HL-60 (cell line): ENCODE measurements at regions not wholly inside any gene's neighbourhood (a gene's known extent, or its start where the extent isn't known, plus 50 kb on each side); places are given as distances from the start of the nearest gene placed in this dataset.

ENCODE experiments used
- GABPA ChIP-seq: IDR thresholded peaks from 2 replicates; pipeline ENCODE4 v1.6.1; 2012; ENCODE audit warnings: low read depth
- POLR2AphosphoS5 ChIP-seq: IDR thresholded peaks from 2 replicates; pipeline ENCODE4 v1.6.1; 2012; ENCODE audit warnings: low read depth
- TF ChIP-seq, protein P1 (sequence below): IDR thresholded peaks from one replicate; pipeline ENCODE4 v1.5.1; 2011; ENCODE audit warnings: low read length, control low read depth, inconsistent platforms; ENCODE audit not compliant: insufficient read depth
- TF ChIP-seq, protein P2 (sequence below): IDR thresholded peaks from 2 replicates; pipeline ENCODE4 v1.6.1; 2012; ENCODE audit warnings: low read depth; ENCODE audit not compliant: insufficient replicate concordance

DNA sequence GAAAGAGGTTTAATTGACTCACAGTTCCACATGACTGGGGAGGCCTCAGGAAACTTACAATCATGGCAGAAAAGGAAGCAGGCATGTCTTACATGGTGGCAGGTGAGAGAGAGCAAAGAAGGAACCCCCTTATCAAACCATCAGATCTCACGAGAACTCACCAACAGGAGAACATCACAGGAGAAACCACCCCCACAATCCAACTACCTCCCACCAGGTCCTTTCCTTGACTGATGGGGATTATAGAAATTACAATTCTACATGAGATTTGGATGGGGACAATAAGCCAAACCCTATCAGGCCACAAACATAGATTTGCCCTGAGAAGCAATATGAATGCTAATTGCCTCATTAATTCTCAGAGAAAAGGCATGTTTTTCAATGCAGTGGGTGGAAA is 138.2 kb upstream of the RAPGEF2 start:
- TF ChIP-seq, protein P1, sequence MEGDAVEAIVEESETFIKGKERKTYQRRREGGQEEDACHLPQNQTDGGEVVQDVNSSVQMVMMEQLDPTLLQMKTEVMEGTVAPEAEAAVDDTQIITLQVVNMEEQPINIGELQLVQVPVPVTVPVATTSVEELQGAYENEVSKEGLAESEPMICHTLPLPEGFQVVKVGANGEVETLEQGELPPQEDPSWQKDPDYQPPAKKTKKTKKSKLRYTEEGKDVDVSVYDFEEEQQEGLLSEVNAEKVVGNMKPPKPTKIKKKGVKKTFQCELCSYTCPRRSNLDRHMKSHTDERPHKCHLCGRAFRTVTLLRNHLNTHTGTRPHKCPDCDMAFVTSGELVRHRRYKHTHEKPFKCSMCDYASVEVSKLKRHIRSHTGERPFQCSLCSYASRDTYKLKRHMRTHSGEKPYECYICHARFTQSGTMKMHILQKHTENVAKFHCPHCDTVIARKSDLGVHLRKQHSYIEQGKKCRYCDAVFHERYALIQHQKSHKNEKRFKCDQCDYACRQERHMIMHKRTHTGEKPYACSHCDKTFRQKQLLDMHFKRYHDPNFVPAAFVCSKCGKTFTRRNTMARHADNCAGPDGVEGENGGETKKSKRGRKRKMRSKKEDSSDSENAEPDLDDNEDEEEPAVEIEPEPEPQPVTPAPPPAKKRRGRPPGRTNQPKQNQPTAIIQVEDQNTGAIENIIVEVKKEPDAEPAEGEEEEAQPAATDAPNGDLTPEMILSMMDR = no peak
- TF ChIP-seq GABPA = no peak
- TF ChIP-seq POLR2AphosphoS5 = no peak
- TF ChIP-seq, protein P2, sequence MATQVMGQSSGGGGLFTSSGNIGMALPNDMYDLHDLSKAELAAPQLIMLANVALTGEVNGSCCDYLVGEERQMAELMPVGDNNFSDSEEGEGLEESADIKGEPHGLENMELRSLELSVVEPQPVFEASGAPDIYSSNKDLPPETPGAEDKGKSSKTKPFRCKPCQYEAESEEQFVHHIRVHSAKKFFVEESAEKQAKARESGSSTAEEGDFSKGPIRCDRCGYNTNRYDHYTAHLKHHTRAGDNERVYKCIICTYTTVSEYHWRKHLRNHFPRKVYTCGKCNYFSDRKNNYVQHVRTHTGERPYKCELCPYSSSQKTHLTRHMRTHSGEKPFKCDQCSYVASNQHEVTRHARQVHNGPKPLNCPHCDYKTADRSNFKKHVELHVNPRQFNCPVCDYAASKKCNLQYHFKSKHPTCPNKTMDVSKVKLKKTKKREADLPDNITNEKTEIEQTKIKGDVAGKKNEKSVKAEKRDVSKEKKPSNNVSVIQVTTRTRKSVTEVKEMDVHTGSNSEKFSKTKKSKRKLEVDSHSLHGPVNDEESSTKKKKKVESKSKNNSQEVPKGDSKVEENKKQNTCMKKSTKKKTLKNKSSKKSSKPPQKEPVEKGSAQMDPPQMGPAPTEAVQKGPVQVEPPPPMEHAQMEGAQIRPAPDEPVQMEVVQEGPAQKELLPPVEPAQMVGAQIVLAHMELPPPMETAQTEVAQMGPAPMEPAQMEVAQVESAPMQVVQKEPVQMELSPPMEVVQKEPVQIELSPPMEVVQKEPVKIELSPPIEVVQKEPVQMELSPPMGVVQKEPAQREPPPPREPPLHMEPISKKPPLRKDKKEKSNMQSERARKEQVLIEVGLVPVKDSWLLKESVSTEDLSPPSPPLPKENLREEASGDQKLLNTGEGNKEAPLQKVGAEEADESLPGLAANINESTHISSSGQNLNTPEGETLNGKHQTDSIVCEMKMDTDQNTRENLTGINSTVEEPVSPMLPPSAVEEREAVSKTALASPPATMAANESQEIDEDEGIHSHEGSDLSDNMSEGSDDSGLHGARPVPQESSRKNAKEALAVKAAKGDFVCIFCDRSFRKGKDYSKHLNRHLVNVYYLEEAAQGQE = no peak
